ENCODE measurements at regions not wholly inside any gene's neighbourhood (a gene's known extent, or its start where the extent isn't known, plus 50 kb on each side); places are given as distances from the start of the nearest gene placed in this dataset.

DNA sequence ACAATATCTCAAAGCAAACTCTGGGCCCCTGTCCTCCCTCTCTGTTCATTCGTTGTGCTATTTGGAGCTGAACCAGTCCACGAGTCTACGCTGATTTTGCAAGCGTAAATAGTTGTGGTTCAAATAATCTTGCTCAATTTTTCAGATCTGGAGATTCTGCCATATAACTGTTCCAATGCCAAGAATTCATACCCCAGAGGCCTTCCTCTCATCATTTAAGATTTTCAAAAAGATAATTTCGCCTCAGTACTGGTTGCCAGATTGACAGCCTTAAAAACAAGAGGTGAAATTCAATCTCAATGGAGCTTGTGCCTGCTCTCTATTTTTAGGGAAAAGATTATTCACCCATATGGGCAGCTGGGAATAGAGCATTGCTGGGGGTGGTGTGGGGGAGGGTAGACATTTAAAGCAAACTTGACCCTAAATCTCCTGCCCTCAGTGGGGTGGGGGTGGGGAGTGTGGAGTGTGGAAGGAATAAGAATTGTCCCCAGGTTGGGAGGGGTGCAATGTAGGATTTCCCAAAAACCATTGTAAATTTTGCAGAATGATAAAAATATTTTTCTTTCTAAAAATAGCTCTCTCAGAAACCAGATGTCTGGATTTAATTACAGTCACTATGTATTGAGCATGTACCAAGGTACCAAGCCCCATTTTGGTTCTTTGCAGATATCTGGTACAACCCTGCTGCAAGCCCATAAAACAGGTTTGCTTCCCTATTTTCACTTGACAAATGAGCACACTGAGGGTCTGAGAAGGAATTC is 104.7 kb upstream of the EEPD1 start:
- no peaks in the 10 kb centered on the region for H3K9me3 ChIP-seq (ENCODE audit: control insufficient read depth, insufficient read depth, low read length)
- peak overlapping the region; percentile 59 for H2BK5ac ChIP-seq (ENCODE audit: low read depth, low read length, poor library complexity, severe bottlenecking)
- H3K4me2 ChIP-seq (ENCODE audit: low read depth, low read length): peak overlapping the region; percentile 30
- H3K27me3 ChIP-seq (ENCODE audit: control insufficient read depth, insufficient read depth, low read length): no peaks in the 10 kb centered on the region
- H3K27ac ChIP-seq (ENCODE audit: insufficient read depth, low read length): no peak overlapping the region; the same call in 1 of the 2 replicates
- peak overlapping the region; percentile 65; the same call in 1 of the 2 replicates for H4K5ac ChIP-seq (ENCODE audit: low read depth, low read length)
- no peak overlapping the region for H3K9ac ChIP-seq (ENCODE audit: low read depth, low read length)
- H3K4me3 ChIP-seq (ENCODE audit: insufficient read depth, low read depth, low read length): no peak overlapping the region
- peak overlapping the region; percentile 58; the same call in 1 of the 2 replicates for H4K91ac ChIP-seq (ENCODE audit: insufficient read depth, low read depth, low read length)
- ATAC-seq (ENCODE audit: low read depth) (peak; percentile 77), DNase-seq (peak; percentile 83)
- H4K20me1 ChIP-seq (ENCODE audit: insufficient read depth, low read length): no peaks in the 10 kb centered on the region
- peak overlapping the region; percentile 83 for H3K4ac ChIP-seq (ENCODE audit: low read depth, low read length)
- intact Hi-C loops (cut with micrococcal nuclease): loop anchor here (1.0 to 5.0 kb wide), 2 partner anchors 20 to 69 kb away; no protein-coding TSS in a partner anchor
- H4K8ac ChIP-seq (ENCODE audit: low read depth in 2 of 2, low read length in 2 of 2): peak overlapping the region; percentile 46 to 82; a peak in 2 of 4 replicates
- H2AFZ ChIP-seq (replicated peaks; ENCODE audit: low read length, poor library complexity): peak overlapping the region; percentile 80
- peaks cover 22% of the 10 kb centered on the region for H3K4me1 ChIP-seq (ENCODE audit: control insufficient read depth, insufficient read depth, low read length)
- no peaks in the 10 kb centered on the region for H3K36me3 ChIP-seq (ENCODE audit: control insufficient read depth, insufficient read depth, low read length)
- TF ChIP-seq FOS (IDR thresholded peaks at IDR 0.05; ENCODE audit: low read depth, low read length) (no peak), MXI1 (IDR thresholded peaks at IDR 0.05; ENCODE audit: borderline replicate concordance, low read depth, low read length) (no peak), MAFK (IDR thresholded peaks at IDR 0.05; ENCODE audit: low read depth, low read length) (no peak), SMC3 (IDR thresholded peaks at IDR 0.05; ENCODE audit: low read depth, low read length) (no peak), CEBPB (IDR thresholded peaks at IDR 0.05; ENCODE audit: low read depth, low read length) (peak; percentile 90)
- TF ChIP-seq, protein P1, sequence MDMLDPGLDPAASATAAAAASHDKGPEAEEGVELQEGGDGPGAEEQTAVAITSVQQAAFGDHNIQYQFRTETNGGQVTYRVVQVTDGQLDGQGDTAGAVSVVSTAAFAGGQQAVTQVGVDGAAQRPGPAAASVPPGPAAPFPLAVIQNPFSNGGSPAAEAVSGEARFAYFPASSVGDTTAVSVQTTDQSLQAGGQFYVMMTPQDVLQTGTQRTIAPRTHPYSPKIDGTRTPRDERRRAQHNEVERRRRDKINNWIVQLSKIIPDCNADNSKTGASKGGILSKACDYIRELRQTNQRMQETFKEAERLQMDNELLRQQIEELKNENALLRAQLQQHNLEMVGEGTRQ (IDR thresholded peaks at IDR 0.05; ENCODE audit: low read depth, low read length): no peak
- TF ChIP-seq, protein P2, sequence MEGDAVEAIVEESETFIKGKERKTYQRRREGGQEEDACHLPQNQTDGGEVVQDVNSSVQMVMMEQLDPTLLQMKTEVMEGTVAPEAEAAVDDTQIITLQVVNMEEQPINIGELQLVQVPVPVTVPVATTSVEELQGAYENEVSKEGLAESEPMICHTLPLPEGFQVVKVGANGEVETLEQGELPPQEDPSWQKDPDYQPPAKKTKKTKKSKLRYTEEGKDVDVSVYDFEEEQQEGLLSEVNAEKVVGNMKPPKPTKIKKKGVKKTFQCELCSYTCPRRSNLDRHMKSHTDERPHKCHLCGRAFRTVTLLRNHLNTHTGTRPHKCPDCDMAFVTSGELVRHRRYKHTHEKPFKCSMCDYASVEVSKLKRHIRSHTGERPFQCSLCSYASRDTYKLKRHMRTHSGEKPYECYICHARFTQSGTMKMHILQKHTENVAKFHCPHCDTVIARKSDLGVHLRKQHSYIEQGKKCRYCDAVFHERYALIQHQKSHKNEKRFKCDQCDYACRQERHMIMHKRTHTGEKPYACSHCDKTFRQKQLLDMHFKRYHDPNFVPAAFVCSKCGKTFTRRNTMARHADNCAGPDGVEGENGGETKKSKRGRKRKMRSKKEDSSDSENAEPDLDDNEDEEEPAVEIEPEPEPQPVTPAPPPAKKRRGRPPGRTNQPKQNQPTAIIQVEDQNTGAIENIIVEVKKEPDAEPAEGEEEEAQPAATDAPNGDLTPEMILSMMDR (conservative IDR thresholded peaks at IDR 0.05; ENCODE audit: low read depth, low read length): no peak
- BruUV-seq (replicated peaks): no TSS peak
- no peaks in the 10 kb centered on the region for H3K79me1 ChIP-seq (ENCODE audit: low read depth in 1 of 2, low read length in 2 of 2)
- peak overlapping the region; percentile 82 for H2BK120ac ChIP-seq (ENCODE audit: low read depth, low read length)
- in situ Hi-C loops (cut with MboI; ENCODE audit: low sequenced_read_pairs): no loop called here
- H3K23ac ChIP-seq (ENCODE audit: low read depth, low read length): peak overlapping the region; percentile 60
- no peak overlapping the region for H2AK9ac ChIP-seq (replicated peaks; ENCODE audit: low read depth, low read length, poor library complexity)
- ChIA-PET POLR2A (ENCODE audit: unreplicated experiment) (no interaction called here), CTCF (interaction anchor here (0.5 kb wide), 1 partner anchor 226 kb away, joined by 4 read pairs; no protein-coding TSS in a partner anchor)
- H2BK15ac ChIP-seq (ENCODE audit: low read depth, low read length): peak overlapping the region; percentile 57; the same call in 1 of the 3 replicates
- H2BK20ac ChIP-seq (ENCODE audit: low read depth, low read length): peak overlapping the region; percentile 83
- H3K14ac ChIP-seq (replicated peaks; ENCODE audit: low read depth, low read length): peak overlapping the region; percentile 79; the same call in 1 of the 2 replicates
- H3K18ac ChIP-seq (ENCODE audit: low read depth, low read length): peak overlapping the region; percentile 50; the same call in 1 of the 2 replicates
- no peak overlapping the region for H3K56ac ChIP-seq (ENCODE audit: extremely low read depth, insufficient read depth, low read length)
- 0% methylated on average over 1 of the region's 5 CpGs; no CpG with 5 or more reads in 1 of the 2 experiments for WGBS, 2 experiments (ENCODE audit: extremely low coverage in 2 of 2, insufficient read length in 1 of 2)
- peaks cover 11% of the 10 kb centered on the region for H3K9me1 ChIP-seq (ENCODE audit: insufficient read depth, low read length)
- H2AK5ac ChIP-seq (ENCODE audit: low read depth, low read length): no peak overlapping the region
- dilution Hi-C loops (cut with HindIII; ENCODE audit: low sequenced_read_pairs, unreplicated experiment): no loop called here
